ENCODE measurements at regions not wholly inside any gene's neighbourhood (a gene's known extent, or its start where the extent isn't known, plus 50 kb on each side); places are given as distances from the start of the nearest gene placed in this dataset.

DNA sequence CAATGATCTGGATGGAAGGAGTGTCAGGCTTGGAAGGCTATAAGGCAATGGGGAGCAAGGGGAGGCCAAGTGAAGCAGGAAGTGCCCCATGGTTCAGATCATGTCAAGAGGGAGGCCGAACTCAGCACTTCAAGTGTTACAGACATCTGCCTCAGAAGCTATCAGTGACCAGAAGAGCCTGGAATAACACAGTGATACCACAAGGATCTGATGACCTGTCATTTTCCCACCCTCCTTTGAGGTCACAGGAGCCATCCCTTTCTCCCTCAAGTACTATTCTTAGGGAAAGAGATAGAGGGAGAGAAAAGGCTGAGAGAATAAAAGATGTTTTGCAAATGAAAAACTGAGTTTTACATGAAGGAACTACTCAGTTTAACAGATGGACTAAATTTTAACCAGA lies 454.8 kb downstream of the CSNK1G3 start (continued):
- TF ChIP-seq ZNF274 (IDR thresholded peaks at IDR 0.05; ENCODE audit: borderline replicate concordance, extremely low read depth, low read length) (no peak), CBX5 (IDR thresholded peaks at IDR 0.05; ENCODE audit: low read depth, low read length) (no peak), FOSL1 (IDR thresholded peaks at IDR 0.05; ENCODE audit: insufficient read depth, low read depth, low read length) (no peak), SAP30 (IDR thresholded peaks at IDR 0.05; ENCODE audit: insufficient read depth, insufficient replicate concordance, low read length) (no peak)
- TF ChIP-seq, protein P1, sequence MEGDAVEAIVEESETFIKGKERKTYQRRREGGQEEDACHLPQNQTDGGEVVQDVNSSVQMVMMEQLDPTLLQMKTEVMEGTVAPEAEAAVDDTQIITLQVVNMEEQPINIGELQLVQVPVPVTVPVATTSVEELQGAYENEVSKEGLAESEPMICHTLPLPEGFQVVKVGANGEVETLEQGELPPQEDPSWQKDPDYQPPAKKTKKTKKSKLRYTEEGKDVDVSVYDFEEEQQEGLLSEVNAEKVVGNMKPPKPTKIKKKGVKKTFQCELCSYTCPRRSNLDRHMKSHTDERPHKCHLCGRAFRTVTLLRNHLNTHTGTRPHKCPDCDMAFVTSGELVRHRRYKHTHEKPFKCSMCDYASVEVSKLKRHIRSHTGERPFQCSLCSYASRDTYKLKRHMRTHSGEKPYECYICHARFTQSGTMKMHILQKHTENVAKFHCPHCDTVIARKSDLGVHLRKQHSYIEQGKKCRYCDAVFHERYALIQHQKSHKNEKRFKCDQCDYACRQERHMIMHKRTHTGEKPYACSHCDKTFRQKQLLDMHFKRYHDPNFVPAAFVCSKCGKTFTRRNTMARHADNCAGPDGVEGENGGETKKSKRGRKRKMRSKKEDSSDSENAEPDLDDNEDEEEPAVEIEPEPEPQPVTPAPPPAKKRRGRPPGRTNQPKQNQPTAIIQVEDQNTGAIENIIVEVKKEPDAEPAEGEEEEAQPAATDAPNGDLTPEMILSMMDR (IDR thresholded peaks at IDR 0.05; ENCODE audit: control extremely low read depth in 1 of 3, insufficient read depth in 1 of 3, low read depth in 1 of 3, low read length in 3 of 3), result no peak

Data from H1 (cell line).